ENCODE measurements at regions not wholly inside any gene's neighbourhood (a gene's known extent, or its start where the extent isn't known, plus 50 kb on each side); places are given as distances from the start of the nearest gene placed in this dataset.
"Not testable (repeated sequence)": the region's sequence is repeated elsewhere in the genome, so short reads cannot be mapped to it uniquely, and the experiment has no call there.

GRCh38 chr2:158866082-158866481 is 71.0 kb downstream of the DAPL1 start:
- not testable (repeated sequence) for DNase-seq

- DNase-seq: not testable (repeated sequence)
Observed at GRCh38 chr2:158867531-158868191, 72.5 kb downstream of the DAPL1 start.

- DNase-seq: not testable (repeated sequence)
Observed at GRCh38 chr2:158868386-158868785, 73.3 kb downstream of the DAPL1 start.

DNA sequence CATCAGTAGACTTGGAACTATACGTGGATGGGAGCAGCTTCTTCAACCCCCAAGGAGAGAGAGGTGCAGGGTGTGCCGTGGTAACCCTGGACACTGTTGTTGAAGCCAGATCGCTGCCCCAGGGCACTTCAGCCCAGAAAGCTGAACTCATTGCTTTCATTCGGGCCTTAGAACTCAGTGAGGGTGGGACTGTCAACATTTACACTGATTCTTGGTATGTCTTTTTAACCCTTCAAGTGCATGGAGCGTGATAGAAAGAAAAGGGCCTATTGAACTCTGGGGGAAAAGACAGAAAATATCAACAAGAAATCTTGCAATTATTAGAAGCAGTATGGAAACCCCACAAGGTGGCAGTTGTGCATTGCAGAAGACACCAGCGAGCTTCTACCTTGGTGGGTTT is 74.0 kb downstream of the DAPL1 start:
- DNase-seq: not testable (repeated sequence)

DNA sequence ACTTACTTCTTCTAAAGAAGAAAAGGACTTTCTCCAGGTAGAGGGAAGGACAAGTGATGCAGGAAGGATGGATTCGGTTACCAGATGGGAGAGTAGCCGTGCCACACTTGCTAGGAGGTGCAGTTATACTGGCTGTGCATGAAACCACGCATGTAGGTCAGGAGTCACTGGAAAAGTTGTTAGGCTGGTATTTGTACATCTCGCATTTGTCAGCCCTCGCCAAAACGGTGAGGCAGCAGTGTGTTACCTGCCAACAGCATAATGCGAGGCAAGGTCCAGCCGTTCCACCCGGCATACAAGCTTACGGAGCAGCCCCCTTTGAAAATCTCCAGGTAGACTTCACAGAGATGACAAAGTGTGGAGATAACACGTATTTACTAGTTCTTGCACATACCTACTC is 74.5 kb downstream of the DAPL1 start:
- DNase-seq: not testable (repeated sequence)

DNA sequence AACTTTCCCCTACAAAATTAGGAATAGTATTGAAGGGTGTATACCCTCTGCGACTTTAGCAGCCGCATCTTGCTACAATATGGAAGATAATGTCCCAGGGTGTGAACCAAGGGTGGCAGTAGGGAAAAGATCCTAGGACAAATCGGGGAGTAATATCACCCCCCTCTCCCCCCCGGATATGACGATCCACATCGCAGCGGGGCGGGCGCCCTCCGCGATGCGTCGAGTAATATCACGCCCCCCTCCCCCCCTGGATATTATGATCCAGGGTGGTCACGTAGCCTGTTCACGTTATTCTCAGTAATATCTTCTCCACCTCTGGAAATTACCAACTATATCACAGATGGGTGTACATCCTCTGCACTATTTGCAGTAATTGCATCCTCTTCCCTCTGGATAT is 82.9 kb downstream of the DAPL1 start:
- DNase-seq: no peak

DNA sequence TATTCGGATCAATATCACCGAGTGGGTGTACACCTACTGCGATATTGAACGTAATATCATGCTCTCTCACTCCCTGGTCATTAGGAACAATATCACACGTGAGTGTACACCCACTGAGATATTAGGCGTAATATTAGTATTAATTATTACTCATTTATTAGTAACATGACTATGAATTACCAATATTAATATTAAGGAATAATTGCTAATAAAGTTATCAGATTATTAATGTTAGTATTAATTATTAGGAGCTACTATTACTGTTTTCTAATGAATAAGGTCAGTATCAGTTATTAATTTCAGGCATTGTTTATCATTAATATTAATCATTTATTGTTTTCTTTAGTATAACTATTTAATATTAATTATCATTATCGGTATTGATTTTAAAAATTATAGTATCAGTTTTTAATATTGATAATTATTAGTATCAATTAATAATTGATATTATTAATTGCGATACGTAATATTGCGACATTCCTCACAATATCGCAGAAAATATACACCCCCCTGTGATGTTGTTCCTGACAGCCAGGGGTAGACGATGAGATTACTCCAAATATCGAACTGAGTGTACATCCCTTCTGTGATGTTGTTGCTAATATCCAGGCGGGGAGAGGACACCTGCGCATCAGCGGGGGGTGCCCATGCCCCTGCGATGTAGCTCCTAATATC is 84.2 kb downstream of the DAPL1 start:
- no peak for DNase-seq

GRCh38 chr2:158882297-158882696 is 86.1 kb upstream of the TANC1 start:
- DNase-seq: no peak

DNA sequence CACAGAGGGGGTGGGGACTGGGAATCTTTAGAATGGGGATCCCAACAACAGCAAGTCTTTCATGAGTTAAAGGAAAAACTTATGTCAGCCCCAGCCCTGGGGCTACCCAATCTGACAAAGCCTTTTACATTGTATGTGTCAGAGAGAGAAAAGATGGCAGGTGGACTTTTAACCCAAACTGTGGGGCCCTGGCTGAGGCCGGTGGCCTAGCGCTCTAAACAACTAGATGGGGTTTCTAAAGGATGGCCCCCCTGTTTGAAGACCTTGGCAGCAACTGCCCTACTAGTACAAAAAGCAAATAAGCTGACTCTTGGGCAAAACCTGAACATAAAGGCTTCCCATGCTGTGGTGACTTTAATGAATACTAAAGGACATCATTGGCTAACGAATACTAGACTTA is 83.9 kb upstream of the TANC1 start:
- not testable (repeated sequence) for DNase-seq

DNA sequence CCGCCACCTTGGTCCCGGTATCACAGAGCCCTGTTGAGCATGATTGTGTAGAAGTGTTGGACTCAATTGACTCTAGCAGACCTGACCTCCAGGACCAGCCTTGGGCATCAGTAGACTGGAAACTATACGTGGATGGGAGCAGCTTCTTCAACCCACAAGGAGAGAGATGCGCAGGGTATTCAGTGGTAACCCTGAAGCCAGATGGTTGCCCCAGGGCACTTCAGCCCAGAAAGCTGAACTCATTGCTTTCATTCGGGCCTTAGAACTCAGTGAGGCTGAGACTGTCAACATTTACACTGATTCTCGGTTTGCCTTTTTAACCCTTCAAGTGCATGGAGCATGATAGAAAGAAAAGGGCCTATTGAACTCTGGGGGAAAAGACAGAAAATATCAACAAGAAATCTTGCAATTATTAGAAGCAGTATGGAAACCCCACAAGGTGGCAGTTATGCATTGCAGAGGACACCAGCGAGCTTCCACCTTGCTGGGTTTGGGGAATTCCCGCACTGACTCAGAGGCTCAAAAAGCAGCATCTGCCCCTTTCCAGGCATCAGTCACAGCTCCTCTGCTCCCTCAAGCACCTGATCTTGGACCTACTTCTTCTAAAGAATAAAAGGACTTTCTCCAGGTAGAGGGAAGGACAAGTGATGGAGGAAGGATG is 83.3 kb upstream of the TANC1 start:
- not testable (repeated sequence) for DNase-seq

DNA sequence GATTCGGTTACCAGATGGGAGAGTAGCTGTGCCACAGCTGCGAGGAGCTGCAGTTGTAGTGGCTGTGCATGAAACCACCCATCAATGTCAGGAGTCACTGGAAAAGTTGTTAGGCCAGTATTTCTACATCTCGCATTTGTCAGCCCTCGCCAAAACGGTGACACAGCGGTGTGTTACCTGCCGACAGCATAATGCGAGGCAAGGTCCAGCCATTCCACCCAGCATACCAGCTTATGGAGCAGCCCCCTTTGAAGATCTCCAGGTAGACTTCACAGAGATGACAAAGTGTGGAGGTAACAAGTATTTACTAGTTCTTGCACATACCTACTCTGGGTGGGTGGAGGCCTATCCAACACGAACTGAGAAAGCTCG is 82.8 kb upstream of the TANC1 start:
- not testable (repeated sequence) for DNase-seq

DNA sequence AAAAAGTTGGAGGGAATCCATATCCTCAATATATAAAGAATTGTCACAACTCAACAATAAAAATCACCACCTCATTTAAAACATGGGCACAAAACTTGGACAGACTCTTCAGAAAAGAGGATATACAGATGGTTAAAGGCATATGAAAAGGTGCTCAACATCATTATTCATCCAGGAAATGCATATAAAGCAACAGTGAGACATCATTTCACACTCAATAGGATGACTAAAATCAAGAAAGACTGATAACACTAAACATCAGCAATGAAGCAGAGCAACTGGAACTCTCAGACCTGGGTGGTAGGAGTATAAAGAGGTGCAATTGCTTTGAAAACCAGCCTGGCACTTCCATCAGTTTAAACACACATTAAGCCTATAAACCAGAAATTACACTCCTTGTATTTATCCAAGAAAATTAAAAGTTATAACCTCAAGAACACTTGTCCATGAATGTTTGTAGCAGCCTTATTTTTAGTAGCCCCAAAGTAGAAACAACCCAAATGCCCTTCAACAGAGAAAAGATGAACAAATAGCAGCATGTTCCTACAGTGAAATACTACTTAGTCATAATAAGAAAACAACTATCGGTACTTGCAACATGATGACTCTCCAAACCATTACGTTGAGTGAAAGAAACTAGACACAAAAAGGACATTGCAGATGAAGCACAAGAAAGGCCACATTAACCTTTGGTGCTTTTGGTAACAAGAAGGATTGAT is 79.1 kb upstream of the TANC1 start:
- no peak for DNase-seq

- no peak for DNase-seq
Observed at GRCh38 chr2:158890296-158890905, 78.0 kb upstream of the TANC1 start.

DNA sequence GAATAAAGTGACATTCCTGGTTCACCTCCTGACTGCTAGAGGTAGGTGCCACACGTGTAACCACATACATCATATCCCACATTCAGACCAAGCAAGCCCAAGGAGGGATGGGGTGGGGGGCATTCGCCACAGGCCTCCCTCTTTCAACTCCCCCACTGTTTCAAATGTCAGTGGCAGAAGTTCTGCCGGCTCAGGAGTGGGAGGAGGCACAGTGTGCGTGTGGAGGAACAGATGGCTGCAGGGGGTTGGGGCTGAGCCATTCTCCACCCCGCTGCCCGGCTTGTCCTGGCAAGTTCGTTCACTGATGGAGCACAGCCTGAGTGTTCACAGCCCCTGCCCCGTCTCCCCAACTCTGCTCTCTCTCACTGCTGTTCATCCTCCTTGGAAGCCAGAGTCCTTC is 75.4 kb upstream of the TANC1 start:
- peak in 1 of 14 donors; percentile 70 for DNase-seq

DNA sequence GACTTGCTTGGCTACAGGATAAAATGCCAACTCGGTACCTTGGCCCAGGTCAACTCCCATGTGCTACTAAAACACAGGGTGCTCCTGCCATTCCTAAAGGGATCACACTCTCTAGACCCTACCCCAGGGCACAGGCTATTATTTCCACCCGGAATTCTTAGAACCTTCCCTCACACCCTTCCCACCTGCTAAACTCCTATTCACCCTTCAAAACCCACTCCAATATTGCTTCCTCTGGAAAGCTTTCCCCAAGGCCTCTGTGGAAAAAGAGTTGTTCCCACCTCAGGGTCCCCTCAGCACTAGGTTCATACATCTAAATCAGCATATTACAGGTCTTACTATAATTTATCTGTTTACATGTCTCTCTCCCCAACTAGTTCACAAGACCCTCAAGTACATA is 75.0 kb upstream of the TANC1 start:
- no peak for DNase-seq

DNA sequence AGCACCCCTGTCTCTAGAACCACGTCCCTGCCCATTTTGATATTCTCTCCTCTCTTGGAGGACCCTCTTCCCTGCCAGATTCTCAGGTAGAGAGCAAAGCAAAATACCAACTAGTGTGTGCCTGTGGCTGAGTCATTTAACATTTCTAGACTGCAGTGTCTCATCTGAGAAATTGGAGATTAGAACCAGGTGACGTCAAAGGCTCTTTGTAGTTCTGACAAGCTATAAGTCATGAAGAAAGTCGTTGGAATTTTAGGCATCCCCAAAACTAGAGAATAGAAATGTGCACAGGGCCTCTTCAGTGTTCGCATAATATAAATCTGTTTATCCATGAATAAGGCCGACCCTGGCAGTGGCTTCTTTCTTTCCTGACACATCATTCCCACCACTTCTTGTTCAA is 74.4 kb upstream of the TANC1 start:
- DNase-seq: no peak

DNA sequence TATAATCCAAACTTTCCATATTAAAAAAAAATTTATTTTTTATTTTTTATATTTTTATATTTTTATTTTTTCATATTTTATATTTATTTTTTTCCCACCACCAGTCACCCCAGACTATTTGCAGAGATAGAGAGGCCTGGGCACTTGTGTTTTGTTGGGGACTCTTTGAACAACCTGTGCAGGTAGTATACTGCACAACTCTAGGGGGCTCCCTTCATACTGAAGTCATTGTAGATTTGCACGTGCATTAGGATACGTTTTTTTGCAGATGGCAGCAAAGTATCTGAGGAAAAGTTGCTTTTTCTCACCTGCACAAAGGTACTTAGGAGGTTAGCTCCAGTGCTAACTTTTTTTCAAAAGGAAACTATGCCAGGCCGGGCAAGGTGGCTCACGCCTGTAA is 73.9 kb upstream of the TANC1 start:
- no peak for DNase-seq

DNA sequence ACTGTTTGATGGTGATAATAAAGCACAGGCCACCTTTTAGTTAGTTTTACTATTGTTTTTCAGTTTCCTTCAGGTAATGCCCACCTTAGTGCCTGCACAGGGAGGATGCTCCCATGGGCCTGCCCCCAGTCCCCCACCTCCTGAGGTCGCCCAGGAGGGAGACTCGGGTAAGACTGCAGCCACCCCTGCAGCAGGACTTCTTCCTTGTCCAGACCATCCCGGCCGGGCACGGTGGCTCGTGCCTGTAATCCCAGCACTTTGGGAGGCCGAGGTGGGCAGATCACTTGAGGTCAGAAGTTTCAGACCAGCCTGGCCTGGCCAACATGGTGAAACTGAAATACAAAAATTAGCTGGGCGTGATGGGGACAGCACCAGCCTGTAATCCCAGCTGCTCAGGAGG is 68.1 kb upstream of the TANC1 start:
- peak in 1 of 14 donors; percentile 5 for DNase-seq

DNA sequence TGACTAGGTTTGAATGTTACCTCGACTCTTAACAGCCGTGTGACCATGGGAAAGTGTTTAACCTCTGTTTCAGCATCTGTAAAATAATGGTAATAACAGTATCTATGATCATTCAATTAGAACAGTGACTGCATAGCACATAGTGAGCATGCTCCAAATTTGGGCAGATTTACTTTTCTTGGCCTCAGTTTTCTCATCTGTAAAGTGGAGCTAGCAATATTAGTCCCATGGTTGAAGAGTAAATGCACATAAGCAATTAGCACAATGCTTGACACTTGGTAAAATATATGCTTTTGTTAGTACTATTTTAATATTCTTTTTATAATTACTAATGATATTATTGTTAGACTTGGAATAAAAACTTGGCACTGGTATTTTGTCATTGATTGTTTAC is 66.4 kb upstream of the TANC1 start:
- DNase-seq: no peak

DNA sequence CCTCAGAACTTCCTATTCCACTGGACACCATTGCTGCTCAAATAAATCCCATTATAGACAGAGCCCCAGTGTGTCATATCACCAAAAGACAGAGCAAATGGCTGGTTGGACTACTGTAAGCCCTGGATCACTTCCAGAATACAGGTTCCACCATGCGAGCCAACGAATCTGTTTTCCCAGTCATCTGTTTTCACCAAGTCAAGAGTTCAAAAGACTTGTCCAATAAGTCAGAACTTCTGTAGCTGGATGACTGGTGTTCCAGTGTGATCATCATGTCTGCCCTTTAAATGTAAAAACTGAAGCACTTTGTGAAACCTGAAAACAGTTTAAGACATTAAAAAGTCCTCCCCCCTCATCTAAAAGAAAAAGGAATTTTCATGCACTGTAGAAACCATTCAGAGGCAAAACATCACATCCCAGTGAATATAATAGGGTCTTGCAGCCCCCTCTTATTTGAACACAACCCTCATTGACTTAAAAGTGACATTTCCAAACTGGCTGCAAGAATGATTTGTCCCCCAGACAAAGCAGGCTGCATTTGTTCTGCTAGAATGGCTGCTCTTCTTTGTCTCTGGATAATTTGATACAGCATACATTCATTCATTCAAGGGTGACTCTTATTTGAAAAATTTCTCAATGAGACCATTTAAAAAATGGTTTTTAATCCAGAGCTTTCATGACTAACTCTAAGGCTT is 64.6 kb upstream of the TANC1 start:
- DNase-seq: no peak

DNA sequence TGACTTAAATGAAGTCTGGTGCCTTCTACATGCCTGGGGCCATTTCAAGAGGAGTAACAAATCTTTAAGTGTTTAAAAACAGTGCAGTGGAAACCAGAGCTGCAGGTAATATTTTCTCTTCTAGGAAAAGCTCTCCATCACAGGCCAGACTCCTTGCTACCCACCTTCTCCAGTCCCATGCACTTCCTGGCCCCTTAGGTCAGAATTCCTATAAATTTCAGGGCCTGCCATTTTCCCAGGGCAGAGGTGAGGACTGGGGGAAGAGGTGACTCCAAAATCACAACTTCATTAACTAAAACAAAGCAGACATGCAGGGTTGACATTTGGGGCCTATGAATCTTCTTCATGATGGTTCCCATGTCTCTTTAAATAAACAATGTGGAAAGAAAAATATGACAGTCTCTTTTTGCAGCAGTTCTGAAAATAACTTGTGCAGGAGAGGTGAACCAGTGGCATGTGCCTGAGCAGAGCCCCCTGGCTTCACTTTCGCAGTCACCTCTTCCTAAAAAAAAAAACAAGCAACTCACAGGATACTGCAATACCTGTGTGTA is 63.7 kb upstream of the TANC1 start:
- DNase-seq: no peak

DNA sequence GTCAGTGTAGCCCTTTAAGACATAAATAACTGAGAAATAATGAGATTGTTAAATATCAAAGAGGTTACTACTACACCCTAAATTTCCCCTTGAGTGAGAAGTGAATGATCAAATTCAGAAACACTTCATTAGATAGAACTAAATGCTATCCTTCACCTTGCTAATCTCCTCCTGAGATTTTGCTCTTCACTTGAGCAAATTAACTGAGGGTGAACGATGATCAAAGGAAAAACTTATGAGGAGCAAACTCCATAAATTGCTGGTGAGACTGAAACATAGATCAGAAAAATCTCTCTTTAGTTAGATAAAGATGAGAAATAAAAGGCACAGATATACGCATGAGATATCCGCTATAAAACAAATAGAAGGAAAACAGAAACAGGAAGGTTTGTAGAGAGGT is 63.1 kb upstream of the TANC1 start:
- no peak for DNase-seq
